ENCODE measurements at regions not wholly inside any gene's neighbourhood (a gene's known extent, or its start where the extent isn't known, plus 50 kb on each side); places are given as distances from the start of the nearest gene placed in this dataset.

DNA sequence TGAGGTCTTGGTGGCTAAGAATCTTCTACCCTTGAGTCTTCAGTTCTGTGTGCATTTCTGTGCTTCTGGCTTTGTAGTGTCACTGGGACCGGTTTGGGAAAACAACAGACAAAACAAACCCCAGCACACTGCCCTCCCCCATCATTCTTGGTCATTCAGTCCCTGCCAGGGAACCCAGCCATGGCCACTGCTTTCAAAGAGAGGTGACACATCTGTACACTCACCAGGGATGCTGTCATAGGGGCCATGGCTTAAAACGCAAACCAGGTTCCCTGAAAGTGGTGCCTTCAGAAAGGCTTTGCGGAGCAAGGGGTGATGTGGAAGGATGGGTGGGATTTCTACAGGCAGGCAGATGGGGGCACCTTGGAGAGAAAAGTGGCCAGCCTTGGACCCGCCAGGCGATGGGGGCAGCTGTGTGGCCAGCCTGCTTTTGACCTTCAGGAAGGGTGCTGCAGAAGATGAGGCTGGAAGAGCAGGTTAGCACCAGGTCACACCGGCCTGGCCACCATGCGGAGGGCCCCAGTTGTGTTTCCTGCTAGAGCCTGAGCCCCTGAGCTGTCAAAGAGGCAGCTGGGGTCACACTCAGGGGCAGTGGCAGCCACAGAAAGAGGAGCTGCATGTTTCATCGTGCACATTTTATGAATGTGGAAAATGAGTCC, 101.3 kb downstream of the INHBB start:
- ChIA-PET CTCF (no interaction called here), POLR2A (no interaction called here)
- no peaks in the 10 kb centered on the region for H3K9me3 ChIP-seq
- H3K36me3 Mint-ChIP-seq = no peaks in the 10 kb centered on the region
- no peak overlapping the region for H3K27ac Mint-ChIP-seq
- H3K36me3 ChIP-seq (ENCODE audit: control insufficient read depth in 2 of 2, extremely low read depth in 1 of 2, insufficient read depth in 1 of 2, low read length in 1 of 2) = no peaks in the 10 kb centered on the region
- no peaks in the 10 kb centered on the region for H3K9me3 Mint-ChIP-seq
- WGBS (ENCODE audit: insufficient coverage) = 85% methylated on average over 7 of the region's 8 CpGs
- ATAC-seq (replicated peaks in 1 of 4) = no peak
- peaks cover 2 to 10% of the 10 kb centered on the region in 2 experiments for H3K4me1 ChIP-seq (ENCODE audit: control insufficient read depth in 1 of 2, extremely low read depth in 1 of 2, insufficient read depth in 2 of 2, low read length in 2 of 2)
- no peak overlapping the region for H3K27ac ChIP-seq (ENCODE audit: low read length)
- H3K27me3 ChIP-seq (replicated peaks in 1 of 2; ENCODE audit: control insufficient read depth in 2 of 2, extremely low read depth in 1 of 2, insufficient read depth in 2 of 2, low read length in 1 of 2) = peaks cover 13 to 59% of the 10 kb centered on the region in 2 experiments
- DNase-seq = no peak
- H3K4me1 Mint-ChIP-seq = peaks cover 6 to 7% (median 6%) of the 10 kb centered on the region in 3 donors
- peaks cover 19 to 41% of the 10 kb centered on the region in 2 donors for H3K27me3 Mint-ChIP-seq
- H3K4me3 ChIP-seq (ENCODE audit: control insufficient read depth in 1 of 2, extremely low read depth in 1 of 2, low read length in 1 of 2) = no peak overlapping the region
- H3K4me3 Mint-ChIP-seq = no peak overlapping the region

DNA sequence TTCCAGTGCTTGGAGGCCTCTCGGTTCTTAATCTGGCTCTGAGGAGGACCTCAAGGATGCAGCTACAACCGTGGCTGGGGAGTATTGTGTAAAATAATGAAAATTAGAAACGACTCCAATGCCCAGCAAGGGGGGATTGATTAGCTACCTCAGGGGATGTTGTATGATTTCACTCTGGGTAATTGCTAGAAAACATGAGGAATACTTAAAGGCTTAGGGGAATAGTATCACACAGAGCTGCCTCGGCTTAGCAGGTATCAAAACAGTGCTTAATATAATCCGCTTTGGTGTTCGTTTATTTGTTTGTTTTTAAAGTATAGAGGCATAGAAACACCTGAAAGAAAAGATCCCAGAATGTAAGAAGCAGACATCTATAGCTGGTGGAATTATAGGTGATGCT, 102.5 kb downstream of the INHBB start:
- peaks cover under 1 to 2% (median 2%) of the 10 kb centered on the region in 3 donors for H3K4me1 Mint-ChIP-seq
- DNase-seq (no peak), ATAC-seq (replicated peaks in 1 of 4) (no peak)
- 84% methylated on average over 4 of the region's 6 CpGs for WGBS (ENCODE audit: insufficient coverage)
- Histone ChIP-seq H3K27me3 (replicated peaks in 1 of 2; ENCODE audit: control insufficient read depth in 2 of 2, extremely low read depth in 1 of 2, insufficient read depth in 2 of 2, low read length in 1 of 2) (peaks cover 7 to 47% of the 10 kb centered on the region in 2 experiments), H3K4me1 (ENCODE audit: control insufficient read depth in 1 of 2, extremely low read depth in 1 of 2, insufficient read depth in 2 of 2, low read length in 2 of 2) (no peaks in the 10 kb centered on the region), H3K9me3 (no peaks in the 10 kb centered on the region), H3K36me3 (ENCODE audit: control insufficient read depth in 2 of 2, extremely low read depth in 1 of 2, insufficient read depth in 1 of 2, low read length in 1 of 2) (no peaks in the 10 kb centered on the region), H3K4me3 (ENCODE audit: control insufficient read depth in 1 of 2, extremely low read depth in 1 of 2, low read length in 1 of 2) (no peak overlapping the region), H3K27ac (ENCODE audit: low read length) (no peak overlapping the region)
- no peak overlapping the region for H3K27ac Mint-ChIP-seq
- no peaks in the 10 kb centered on the region for H3K9me3 Mint-ChIP-seq
- POLR2A ChIA-PET = no interaction called here
- no peaks in the 10 kb centered on the region for H3K36me3 Mint-ChIP-seq
- no peak overlapping the region for H3K4me3 Mint-ChIP-seq
- CTCF ChIA-PET = no interaction called here
- peaks cover 14 to 37% of the 10 kb centered on the region in 2 donors for H3K27me3 Mint-ChIP-seq

DNA sequence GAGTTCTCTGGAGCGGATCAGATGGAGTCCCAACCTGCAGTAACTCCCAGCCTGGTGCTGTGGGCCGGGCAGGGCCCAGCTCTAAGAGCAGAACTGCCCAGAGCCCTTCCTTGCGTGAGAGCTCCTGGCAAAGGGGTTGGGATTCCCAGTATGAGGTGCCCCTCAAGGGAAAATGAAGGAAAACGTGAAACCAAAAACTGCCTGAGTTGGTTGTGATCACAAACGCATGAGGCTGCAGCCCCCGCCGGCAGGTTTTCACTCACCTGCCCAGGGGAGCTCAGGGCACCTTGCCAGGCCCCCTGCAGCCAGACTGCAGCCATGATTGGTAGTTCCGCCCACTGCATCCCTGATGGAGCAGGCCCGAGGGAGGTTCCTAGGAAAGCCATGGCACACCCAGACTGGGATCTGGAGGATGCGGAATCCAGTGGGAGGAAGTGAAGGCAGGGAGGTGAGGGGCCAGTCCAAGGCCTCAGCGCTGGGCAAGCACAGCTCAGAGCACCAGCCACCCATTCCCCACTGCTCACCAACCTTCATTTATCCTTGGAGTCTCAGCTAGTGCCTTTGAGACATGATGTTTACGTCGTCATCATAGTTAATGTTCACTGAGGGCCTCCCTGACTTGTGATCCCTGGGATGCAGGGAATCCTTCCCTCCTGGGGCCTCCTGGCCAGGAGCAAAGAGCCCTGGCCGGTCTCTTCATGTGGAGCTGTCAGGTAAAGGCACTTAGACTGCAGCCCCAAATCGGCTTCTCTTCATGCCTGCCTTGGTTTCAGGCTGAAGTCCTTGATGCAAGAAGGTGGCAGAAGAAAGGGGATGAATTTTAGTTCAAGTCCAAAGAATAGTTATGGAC, 103.2 kb downstream of the INHBB start:
- H3K4me1 Mint-ChIP-seq = no peaks in the 10 kb centered on the region
- Histone ChIP-seq H3K27me3 (replicated peaks in 1 of 2; ENCODE audit: control insufficient read depth in 2 of 2, extremely low read depth in 1 of 2, insufficient read depth in 2 of 2, low read length in 1 of 2) (peaks cover under 1 to 44% of the 10 kb centered on the region in 2 experiments), H3K4me1 (ENCODE audit: control insufficient read depth in 1 of 2, extremely low read depth in 1 of 2, insufficient read depth in 2 of 2, low read length in 2 of 2) (no peaks in the 10 kb centered on the region), H3K36me3 (ENCODE audit: control insufficient read depth in 2 of 2, extremely low read depth in 1 of 2, insufficient read depth in 1 of 2, low read length in 1 of 2) (no peaks in the 10 kb centered on the region), H3K4me3 (ENCODE audit: control insufficient read depth in 1 of 2, extremely low read depth in 1 of 2, low read length in 1 of 2) (no peak overlapping the region), H3K27ac (ENCODE audit: low read length) (no peak overlapping the region), H3K9me3 (no peaks in the 10 kb centered on the region)
- no peaks in the 10 kb centered on the region for H3K9me3 Mint-ChIP-seq
- ChIA-PET CTCF (no interaction called here), POLR2A (no interaction called here)
- peaks cover 8 to 29% of the 10 kb centered on the region in 2 donors for H3K27me3 Mint-ChIP-seq
- no peak overlapping the region for H3K4me3 Mint-ChIP-seq
- no peak for DNase-seq
- no peak for ATAC-seq (replicated peaks in 1 of 4)
- no peak overlapping the region for H3K27ac Mint-ChIP-seq
- no peaks in the 10 kb centered on the region for H3K36me3 Mint-ChIP-seq
- WGBS (ENCODE audit: insufficient coverage) = 74% methylated on average over 10 of the region's 15 CpGs

DNA sequence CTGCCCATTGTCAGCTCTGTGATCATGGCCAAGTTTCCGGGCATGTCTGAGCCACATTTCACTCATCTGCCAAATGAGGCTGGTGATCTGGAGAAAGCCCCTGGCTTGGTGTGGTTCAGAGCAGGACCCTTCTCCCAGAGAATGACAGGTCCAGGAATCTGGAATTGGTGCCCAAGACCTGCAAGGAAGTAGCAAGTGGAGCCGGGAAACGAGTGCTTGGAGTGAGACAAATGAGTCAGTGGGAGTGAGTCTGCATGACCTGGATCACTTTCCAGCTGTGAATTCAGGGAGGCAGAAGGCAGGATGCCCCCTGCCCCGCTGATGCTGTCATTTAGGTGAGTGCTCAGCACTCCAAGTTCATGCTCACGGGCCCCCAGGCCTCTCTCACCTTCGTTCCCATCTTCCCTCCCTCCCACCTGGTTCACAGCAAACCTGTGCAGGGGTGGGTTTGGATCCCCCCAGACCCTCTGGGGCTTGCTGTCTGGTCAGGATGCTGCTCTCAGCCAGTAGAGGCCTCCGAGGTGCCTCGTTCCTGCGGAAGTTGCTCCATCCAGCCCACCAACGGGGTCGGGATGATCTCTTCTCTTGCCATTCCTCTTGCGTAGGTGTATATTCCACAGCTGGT, 104.4 kb downstream of the INHBB start:
- DNase-seq = no peak
- H3K36me3 ChIP-seq (ENCODE audit: control insufficient read depth in 2 of 2, extremely low read depth in 1 of 2, insufficient read depth in 1 of 2, low read length in 1 of 2) = no peaks in the 10 kb centered on the region
- H3K4me3 Mint-ChIP-seq = no peak overlapping the region
- H3K27ac ChIP-seq (ENCODE audit: low read length) = no peak overlapping the region
- ATAC-seq (replicated peaks in 1 of 4) = no peak
- no peaks in the 10 kb centered on the region for H3K4me1 Mint-ChIP-seq
- no peaks in the 10 kb centered on the region for H3K9me3 ChIP-seq
- peaks cover 5 to 25% of the 10 kb centered on the region in 2 donors for H3K27me3 Mint-ChIP-seq
- CTCF ChIA-PET = no interaction called here
- no peaks in the 10 kb centered on the region for H3K36me3 Mint-ChIP-seq
- H3K4me1 ChIP-seq (ENCODE audit: control insufficient read depth in 1 of 2, extremely low read depth in 1 of 2, insufficient read depth in 2 of 2, low read length in 2 of 2) = no peaks in the 10 kb centered on the region
- no peak overlapping the region for H3K27ac Mint-ChIP-seq
- POLR2A ChIA-PET = no interaction called here
- H3K27me3 ChIP-seq (replicated peaks in 1 of 2; ENCODE audit: control insufficient read depth in 2 of 2, extremely low read depth in 1 of 2, insufficient read depth in 2 of 2, low read length in 1 of 2) = peaks cover 0 to 36% of the 10 kb centered on the region in 2 experiments
- 74% methylated on average over 6 of the region's 12 CpGs for WGBS (ENCODE audit: insufficient coverage)
- no peaks in the 10 kb centered on the region for H3K9me3 Mint-ChIP-seq
- no peak overlapping the region for H3K4me3 ChIP-seq (ENCODE audit: control insufficient read depth in 1 of 2, extremely low read depth in 1 of 2, low read length in 1 of 2)

GRCh38 chr2:120451334-120451733, 105.4 kb downstream of the INHBB start:
- Mint-ChIP-seq H3K27ac (no peak overlapping the region), H3K4me3 (no peak overlapping the region), H3K4me1 (no peaks in the 10 kb centered on the region)

DNA sequence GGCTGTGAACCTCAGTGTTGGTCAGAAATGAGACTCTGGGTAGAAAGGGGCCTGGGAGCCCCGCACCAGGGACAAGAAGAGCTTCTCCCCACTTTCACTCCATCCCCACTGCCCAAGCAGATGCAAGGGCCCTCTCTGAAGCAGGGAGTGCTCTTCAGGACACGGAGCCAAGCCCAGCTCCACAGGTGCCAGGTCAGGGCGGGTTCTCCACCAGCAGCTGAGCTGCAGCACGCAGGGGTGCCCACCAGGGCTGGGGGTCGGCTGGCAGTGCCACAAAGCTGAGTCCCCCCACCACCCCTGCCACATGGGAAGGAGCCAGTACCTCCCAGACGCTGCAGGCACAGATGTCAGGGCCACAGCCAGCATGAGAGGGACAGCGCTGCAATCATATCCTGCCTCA, 106.2 kb downstream of the INHBB start:
- no peaks in the 10 kb centered on the region for H3K4me1 ChIP-seq (ENCODE audit: control insufficient read depth in 1 of 2, extremely low read depth in 1 of 2, insufficient read depth in 2 of 2, low read length in 2 of 2)
- 61% methylated on average over 3 of the region's 7 CpGs for WGBS (ENCODE audit: insufficient coverage)
- no peaks in the 10 kb centered on the region for H3K9me3 ChIP-seq
- H3K4me3 ChIP-seq (ENCODE audit: control insufficient read depth in 1 of 2, extremely low read depth in 1 of 2, low read length in 1 of 2) = no peak overlapping the region
- no peaks in the 10 kb centered on the region for H3K36me3 ChIP-seq (ENCODE audit: control insufficient read depth in 2 of 2, extremely low read depth in 1 of 2, insufficient read depth in 1 of 2, low read length in 1 of 2)
- Mint-ChIP-seq H3K4me1 (no peaks in the 10 kb centered on the region), H3K4me3 (no peak overlapping the region), H3K27ac (no peak overlapping the region), H3K27me3 (peaks cover 5 to 21% of the 10 kb centered on the region in 2 donors), H3K36me3 (no peaks in the 10 kb centered on the region), H3K9me3 (peaks cover 3 to 5% (median 4%) of the 10 kb centered on the region in 3 donors)
- no peak for ATAC-seq (replicated peaks in 1 of 4)
- H3K27me3 ChIP-seq (replicated peaks in 1 of 2; ENCODE audit: control insufficient read depth in 2 of 2, extremely low read depth in 1 of 2, insufficient read depth in 2 of 2, low read length in 1 of 2) = peaks cover 0 to 30% of the 10 kb centered on the region in 2 experiments
- POLR2A ChIA-PET = no interaction called here
- H3K27ac ChIP-seq (ENCODE audit: low read length) = no peak overlapping the region
- DNase-seq = no peak
- CTCF ChIA-PET = no interaction called here

More at GRCh38 chr2:120451334-120451733, 105.4 kb downstream of the INHBB start:
- Mint-ChIP-seq H3K9me3 (no peaks in the 10 kb centered on the region), H3K27me3 (peaks cover 5 to 23% of the 10 kb centered on the region in 2 donors), H3K36me3 (no peaks in the 10 kb centered on the region)
- DNase-seq (no peak), ATAC-seq (replicated peaks in 1 of 4) (no peak)
- ChIA-PET CTCF (no interaction called here), POLR2A (no interaction called here)
- no peak overlapping the region for H3K27ac ChIP-seq (ENCODE audit: low read length)
- 87% methylated on average over 6 of the region's 6 CpGs for whole genome bisulfite sequencing (ENCODE audit: insufficient coverage)
- H3K36me3 ChIP-seq (ENCODE audit: control insufficient read depth in 2 of 2, extremely low read depth in 1 of 2, insufficient read depth in 1 of 2, low read length in 1 of 2) = no peaks in the 10 kb centered on the region
- peaks cover 0 to 31% of the 10 kb centered on the region in 2 experiments for H3K27me3 ChIP-seq (replicated peaks in 1 of 2; ENCODE audit: control insufficient read depth in 2 of 2, extremely low read depth in 1 of 2, insufficient read depth in 2 of 2, low read length in 1 of 2)
- no peaks in the 10 kb centered on the region for H3K9me3 ChIP-seq
- H3K4me1 ChIP-seq (ENCODE audit: control insufficient read depth in 1 of 2, extremely low read depth in 1 of 2, insufficient read depth in 2 of 2, low read length in 2 of 2) = no peaks in the 10 kb centered on the region
- H3K4me3 ChIP-seq (ENCODE audit: control insufficient read depth in 1 of 2, extremely low read depth in 1 of 2, low read length in 1 of 2) = no peak overlapping the region

Measured in T-cell (primary cell).